ENCODE measurements at regions not wholly inside any gene's neighbourhood (a gene's known extent, or its start where the extent isn't known, plus 50 kb on each side); places are given as distances from the start of the nearest gene placed in this dataset.

GRCh38 chr13:30107521-30108136 is 199.7 kb downstream of the KATNAL1 start:
- DNase-seq (ENCODE audit: low spot score): no peak

GRCh38 chr13:30107121-30107520 is 200.2 kb downstream of the KATNAL1 start:
- DNase-seq (ENCODE audit: low spot score): no peak

- no peak for DNase-seq (ENCODE audit: low spot score)
Observed at GRCh38 chr13:30105381-30105780, 202.0 kb downstream of the KATNAL1 start.

GRCh38 chr13:30103161-30103840 is 204.1 kb downstream of the KATNAL1 start:
- no peak for DNase-seq (ENCODE audit: low spot score)

DNA sequence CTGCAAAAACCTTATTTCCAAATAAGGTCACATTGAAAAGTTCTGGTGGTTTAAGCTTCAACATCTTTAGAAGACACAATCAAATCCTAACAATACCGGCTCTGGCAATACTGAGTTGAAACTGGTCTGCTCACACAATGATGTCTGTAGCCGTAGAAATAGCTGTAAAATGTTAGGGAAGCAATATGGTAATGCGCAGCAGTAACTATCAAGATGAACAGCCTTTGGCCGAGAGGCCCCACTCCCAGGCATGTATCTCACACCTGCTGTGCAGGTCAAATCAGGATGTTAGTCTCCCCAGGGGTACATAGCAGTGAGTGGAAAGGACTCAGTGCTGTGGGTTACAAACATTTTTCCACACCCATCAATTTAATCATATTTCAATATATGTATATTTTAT is 207.1 kb downstream of the KATNAL1 start:
- no peak for DNase-seq (ENCODE audit: low spot score)

GRCh38 chr13:30097701-30098100 is 209.7 kb downstream of the KATNAL1 start:
- DNase-seq (ENCODE audit: low spot score): no peak

GRCh38 chr13:30097089-30097488 is 210.3 kb downstream of the KATNAL1 start:
- no peak for DNase-seq (ENCODE audit: low spot score)

DNA sequence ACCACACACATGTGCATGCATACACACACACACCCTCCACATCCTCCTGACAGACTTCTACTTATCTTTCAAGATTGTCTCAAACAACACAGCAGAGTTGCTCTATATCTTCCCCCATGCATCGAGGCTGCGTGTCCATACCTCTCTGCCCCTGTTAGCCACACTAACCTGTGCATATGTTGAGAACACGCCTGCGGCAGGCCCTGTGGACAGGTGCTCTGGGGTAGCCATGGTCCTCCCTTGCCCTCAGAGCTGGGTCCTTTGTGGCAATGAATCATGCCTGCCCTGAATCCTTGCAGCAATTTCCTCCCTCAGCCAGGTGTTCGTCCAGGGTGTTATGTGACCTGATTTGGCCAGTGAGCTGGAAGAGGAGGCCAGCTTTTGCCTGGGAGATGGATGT is 213.3 kb downstream of the KATNAL1 start:
- DNase-seq (ENCODE audit: low spot score): no peak

- DNase-seq (ENCODE audit: low spot score): no peak
Observed at GRCh38 chr13:30093236-30093635, 214.1 kb downstream of the KATNAL1 start.

DNA sequence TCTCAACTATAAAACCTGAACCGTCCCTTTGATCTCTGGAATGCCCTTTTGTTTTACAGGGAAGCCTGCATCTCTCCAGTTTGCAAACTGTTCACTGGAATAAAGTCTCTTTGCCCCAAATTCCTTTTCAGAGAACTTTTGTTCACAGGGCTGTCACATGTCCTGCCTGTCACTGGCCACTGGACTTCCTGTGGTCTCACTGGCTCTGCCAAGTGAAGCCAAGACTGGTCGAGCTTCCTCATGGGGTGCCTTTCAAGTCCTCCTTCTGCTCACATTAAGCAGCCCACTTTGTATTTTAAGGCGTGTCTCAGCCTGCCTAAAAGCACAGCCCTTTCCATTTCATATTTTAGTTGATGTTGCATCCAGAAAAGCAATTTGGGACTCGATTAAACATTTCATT is 215.7 kb downstream of the KATNAL1 start:
- DNase-seq (ENCODE audit: low spot score): no peak

DNA sequence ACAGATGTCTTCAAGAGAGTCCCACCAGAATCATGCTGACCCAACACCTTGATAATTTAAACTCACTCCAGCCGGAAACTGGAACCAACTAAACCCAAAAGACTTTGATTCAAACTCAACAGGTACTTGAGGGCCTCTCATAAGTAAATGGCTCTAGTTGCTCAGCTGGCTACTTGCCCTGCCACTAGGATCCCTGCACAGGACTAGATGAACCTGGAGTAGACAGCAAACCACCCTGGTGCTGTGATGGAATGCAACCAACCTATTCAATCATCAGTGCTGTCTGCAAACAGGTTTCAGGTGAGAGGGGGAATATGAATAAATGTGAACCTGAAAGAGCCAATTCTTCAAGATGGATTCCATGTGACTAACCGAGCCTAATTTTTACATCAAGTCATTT is 216.3 kb downstream of the KATNAL1 start:
- DNase-seq (ENCODE audit: low spot score): no peak

DNA sequence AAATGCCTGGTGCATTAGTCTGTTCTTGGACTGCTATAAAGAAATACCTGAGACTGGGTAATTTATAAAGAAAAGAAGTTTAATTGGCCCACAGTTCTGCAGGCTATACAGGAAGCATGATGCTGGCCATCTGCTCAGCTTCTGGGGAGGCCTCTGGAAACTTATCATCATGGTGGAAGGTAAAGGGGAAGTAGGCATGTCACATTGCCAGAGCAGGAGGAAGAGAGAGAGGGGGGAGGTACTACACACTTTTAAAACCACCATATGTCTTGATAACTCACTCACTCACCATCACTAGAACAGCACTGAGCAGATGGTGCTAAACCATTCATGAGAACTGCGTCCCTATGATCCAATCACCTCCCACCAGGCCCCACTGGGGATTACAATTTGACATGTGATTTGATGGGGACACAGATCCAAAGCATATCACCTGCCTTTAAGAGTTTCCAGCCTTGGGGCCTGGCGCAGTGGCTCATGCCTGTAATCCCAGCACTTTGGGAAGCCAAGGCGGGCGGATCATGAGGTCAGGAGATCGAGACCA is 219.0 kb downstream of the KATNAL1 start:
- no peak for DNase-seq (ENCODE audit: low spot score)

- no peak for DNase-seq (ENCODE audit: low spot score)
Observed at GRCh38 chr13:30085087-30085486, 222.3 kb downstream of the KATNAL1 start.

DNA sequence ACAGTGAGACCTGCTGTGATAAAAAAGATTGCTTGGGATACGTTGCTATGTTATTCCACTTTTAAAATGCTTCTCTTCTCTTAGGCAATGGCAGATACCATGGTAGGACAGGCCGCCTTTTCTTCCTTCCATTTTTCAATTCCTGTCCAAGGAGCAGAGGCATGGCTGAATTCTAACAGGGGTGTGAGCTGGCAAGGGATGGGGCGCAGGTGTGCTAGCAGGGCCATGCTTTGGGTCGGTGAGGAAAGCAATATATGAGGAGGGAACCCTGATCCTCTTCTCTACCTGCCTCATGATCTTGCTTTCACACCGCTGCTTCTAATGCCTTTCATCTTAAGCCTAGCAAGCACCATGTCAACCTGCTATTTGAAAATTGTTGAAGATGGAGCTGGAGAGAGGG is 225.0 kb downstream of the KATNAL1 start:
- no peak for DNase-seq (ENCODE audit: low spot score)

- no peak for DNase-seq (ENCODE audit: low spot score)
Observed at GRCh38 chr13:30081331-30081730, 226.0 kb downstream of the KATNAL1 start.

- DNase-seq (ENCODE audit: low spot score): no peak
Observed at GRCh38 chr13:30079501-30079900, 227.8 kb downstream of the KATNAL1 start.

- DNase-seq (ENCODE audit: low spot score): no peak
Observed at GRCh38 chr13:30078059-30078458, 227.6 kb upstream of the UBL3 start.

DNA sequence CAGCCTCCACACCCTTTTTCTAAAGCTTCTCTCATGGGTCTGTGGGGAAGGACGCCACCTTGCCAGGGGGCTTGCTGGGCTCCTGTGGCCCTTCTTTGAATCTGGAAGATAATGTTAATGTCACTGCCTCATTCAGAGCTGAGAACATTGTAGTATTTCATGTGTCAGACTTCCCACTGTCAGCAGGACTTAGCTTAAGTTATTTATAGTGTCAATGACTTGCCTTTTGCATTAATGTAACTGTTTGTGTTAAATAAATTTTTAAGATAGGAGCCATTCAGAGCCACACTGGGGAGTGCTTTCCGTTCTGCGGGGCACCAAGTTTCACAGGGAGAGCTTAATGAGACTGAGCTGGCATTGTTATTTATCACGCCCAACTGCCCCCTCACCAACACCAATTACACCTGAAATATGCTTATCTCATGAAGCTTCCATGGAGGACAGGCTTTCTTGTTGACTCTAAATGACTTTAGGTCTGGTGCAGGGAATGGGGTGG is 226.9 kb upstream of the UBL3 start:
- DNase-seq (ENCODE audit: low spot score): no peak

- DNase-seq (ENCODE audit: low spot score): no peak
Observed at GRCh38 chr13:30074955-30075614, 224.7 kb upstream of the UBL3 start.

DNA sequence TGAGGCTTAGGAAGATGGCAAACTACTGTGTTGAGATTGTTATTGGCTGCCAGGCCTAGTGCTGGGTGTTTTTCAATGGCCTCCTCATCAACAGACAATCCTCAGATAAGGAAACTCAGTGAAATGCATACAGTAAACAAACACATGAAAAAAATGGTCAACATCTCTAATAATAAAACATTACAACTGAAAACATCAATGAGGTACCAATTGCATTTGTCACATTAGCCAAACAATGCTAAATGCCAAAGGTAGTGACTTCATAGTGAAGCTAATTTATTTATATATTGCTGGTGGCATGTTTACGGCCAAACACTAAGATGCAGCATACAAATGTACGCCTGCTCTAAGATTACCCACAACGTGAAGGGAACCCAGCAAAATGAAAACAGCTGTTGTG is 224.0 kb upstream of the UBL3 start:
- DNase-seq (ENCODE audit: low spot score): no peak

DNA sequence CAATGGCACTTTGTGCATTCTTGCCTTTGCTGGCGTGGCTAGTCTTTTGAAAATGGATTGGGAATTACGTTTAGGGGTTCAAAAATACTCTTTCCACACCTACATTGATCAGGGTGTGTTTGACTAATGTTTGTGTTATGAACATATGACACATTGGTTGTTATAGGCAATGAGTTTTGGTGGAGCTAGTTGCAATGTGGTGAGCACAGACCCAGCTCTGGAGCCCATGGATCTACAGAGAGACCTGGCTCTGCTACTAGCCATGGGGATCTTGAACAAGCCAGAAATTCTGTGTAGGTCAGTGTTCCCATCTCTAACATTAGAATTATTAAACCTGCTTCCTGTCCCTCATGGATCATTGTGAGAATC is 222.4 kb upstream of the UBL3 start:
- no peak for DNase-seq (ENCODE audit: low spot score)

GRCh38 chr13:30071969-30072817 is 221.8 kb upstream of the UBL3 start:
- DNase-seq (ENCODE audit: low spot score): no peak
